ENCODE measurements at regions not wholly inside any gene's neighbourhood (a gene's known extent, or its start where the extent isn't known, plus 50 kb on each side); places are given as distances from the start of the nearest gene placed in this dataset.

DNA sequence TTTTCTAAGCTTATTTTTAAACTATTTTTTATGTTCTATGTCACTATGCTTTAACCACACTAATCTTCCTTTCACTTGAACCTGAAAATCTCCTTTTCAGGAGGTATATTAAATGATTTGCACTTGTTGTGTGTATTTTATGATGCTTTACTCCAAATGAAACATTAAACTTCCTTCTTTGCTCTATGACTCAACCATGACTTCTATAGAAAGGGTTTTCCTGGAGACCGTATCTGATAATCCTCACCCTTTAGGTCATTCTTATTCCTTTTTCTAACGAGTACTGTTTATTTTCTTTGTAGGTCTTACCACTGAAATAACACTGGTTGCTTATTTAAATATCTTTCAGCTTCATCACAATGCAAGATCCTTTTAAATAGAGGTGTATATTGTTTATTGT lies 1163.2 kb downstream of the PCDH18 start (continued):
- TF ChIP-seq ISL1 (CRISPR knock-in tag; IDR thresholded peaks at IDR 0.05) (no peak), GLIS3 (CRISPR knock-in tag; IDR thresholded peaks at IDR 0.05) (no peak)

DNA sequence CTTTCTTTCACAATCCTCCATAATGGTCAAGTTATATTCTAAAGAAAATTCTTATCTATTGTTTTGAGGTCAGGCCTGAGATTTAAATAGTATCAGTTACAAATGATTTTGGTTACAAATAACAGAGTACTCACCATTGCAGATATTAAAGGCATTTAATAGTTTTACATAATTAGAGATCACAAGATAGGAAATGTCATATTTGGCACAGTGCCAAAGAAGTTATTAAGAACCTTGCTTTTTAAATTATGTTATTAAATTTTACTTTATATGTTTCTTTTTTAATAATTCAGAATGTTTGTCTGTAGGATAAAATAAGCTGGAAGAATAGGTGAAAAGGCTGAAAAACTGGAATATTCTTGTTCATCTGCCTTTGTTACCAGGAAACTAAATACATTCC lies 1174.7 kb downstream of the PCDH18 start:
- no peak for ATAC-seq
- TF ChIP-seq PATZ1 (CRISPR knock-in tag; IDR thresholded peaks at IDR 0.05; ENCODE audit: borderline replicate concordance) (no peak), ZNF565 (CRISPR knock-in tag; conservative IDR thresholded peaks at IDR 0.05; ENCODE audit: low read depth) (no peak), RARB (CRISPR knock-in tag; IDR thresholded peaks at IDR 0.05) (no peak), ZFP3 (CRISPR knock-in tag; IDR thresholded peaks at IDR 0.05) (no peak), TSHZ2 (CRISPR knock-in tag; IDR thresholded peaks at IDR 0.05) (no peak), ISL1 (CRISPR knock-in tag; IDR thresholded peaks at IDR 0.05) (peak; percentile 57; the same call in 1 of the 2 replicates), SNAI2 (CRISPR knock-in tag; IDR thresholded peaks at IDR 0.05) (no peak)

GRCh38 chr4:136355970-136356369 lies 1176.3 kb downstream of the PCDH18 start:
- ATAC-seq: no peak
- TF ChIP-seq ESRRG (CRISPR knock-in tag; IDR thresholded peaks at IDR 0.05) (no peak), PATZ1 (CRISPR knock-in tag; IDR thresholded peaks at IDR 0.05; ENCODE audit: borderline replicate concordance) (no peak), CSDC2 (CRISPR knock-in tag; IDR thresholded peaks at IDR 0.05) (no peak), ZFP3 (CRISPR knock-in tag; IDR thresholded peaks at IDR 0.05) (no peak), ZC3H10 (CRISPR knock-in tag; IDR thresholded peaks at IDR 0.05) (no peak), BACH2 (CRISPR knock-in tag; IDR thresholded peaks at IDR 0.05; ENCODE audit: borderline replicate concordance) (no peak), TSHZ2 (CRISPR knock-in tag; IDR thresholded peaks at IDR 0.05) (no peak), ZFP30 (CRISPR knock-in tag; IDR thresholded peaks at IDR 0.05) (no peak), TCF4 (CRISPR knock-in tag; IDR thresholded peaks at IDR 0.05; ENCODE audit: borderline replicate concordance) (no peak), ZNF8 (CRISPR knock-in tag; IDR thresholded peaks at IDR 0.05) (no peak), GLIS3 (CRISPR knock-in tag; IDR thresholded peaks at IDR 0.05) (no peak), SNAI2 (CRISPR knock-in tag; IDR thresholded peaks at IDR 0.05) (no peak), ZNF565 (CRISPR knock-in tag; conservative IDR thresholded peaks at IDR 0.05; ENCODE audit: low read depth) (no peak), CREB5 (CRISPR knock-in tag; IDR thresholded peaks at IDR 0.05; ENCODE audit: low read depth) (no peak), RARB (CRISPR knock-in tag; IDR thresholded peaks at IDR 0.05) (no peak), ISL1 (CRISPR knock-in tag; IDR thresholded peaks at IDR 0.05) (no peak)
- TF ChIP-seq, protein P1, sequence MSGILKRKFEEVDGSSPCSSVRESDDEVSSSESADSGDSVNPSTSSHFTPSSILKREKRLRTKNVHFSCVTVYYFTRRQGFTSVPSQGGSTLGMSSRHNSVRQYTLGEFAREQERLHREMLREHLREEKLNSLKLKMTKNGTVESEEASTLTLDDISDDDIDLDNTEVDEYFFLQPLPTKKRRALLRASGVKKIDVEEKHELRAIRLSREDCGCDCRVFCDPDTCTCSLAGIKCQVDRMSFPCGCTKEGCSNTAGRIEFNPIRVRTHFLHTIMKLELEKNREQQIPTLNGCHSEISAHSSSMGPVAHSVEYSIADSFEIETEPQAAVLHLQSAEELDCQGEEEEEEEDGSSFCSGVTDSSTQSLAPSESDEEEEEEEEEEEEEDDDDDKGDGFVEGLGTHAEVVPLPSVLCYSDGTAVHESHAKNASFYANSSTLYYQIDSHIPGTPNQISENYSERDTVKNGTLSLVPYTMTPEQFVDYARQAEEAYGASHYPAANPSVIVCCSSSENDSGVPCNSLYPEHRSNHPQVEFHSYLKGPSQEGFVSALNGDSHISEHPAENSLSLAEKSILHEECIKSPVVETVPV (CRISPR knock-in tag; IDR thresholded peaks at IDR 0.05): no peak
- TF ChIP-seq, protein P2, sequence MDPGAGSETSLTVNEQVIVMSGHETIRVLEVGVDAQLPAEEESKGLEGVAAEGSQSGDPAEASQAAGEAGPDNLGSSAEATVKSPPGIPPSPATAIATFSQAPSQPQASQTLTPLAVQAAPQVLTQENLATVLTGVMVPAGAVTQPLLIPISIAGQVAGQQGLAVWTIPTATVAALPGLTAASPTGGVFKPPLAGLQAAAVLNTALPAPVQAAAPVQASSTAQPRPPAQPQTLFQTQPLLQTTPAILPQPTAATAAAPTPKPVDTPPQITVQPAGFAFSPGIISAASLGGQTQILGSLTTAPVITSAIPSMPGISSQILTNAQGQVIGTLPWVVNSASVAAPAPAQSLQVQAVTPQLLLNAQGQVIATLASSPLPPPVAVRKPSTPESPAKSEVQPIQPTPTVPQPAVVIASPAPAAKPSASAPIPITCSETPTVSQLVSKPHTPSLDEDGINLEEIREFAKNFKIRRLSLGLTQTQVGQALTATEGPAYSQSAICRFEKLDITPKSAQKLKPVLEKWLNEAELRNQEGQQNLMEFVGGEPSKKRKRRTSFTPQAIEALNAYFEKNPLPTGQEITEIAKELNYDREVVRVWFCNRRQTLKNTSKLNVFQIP (CRISPR knock-in tag; IDR thresholded peaks at IDR 0.05; ENCODE audit: borderline replicate concordance, low read depth): no peak

All from SK-N-SH treated with all-trans-retinoic acid at 6 μM for 48 hours (cell line).